Fibroblast of pulmonary artery (primary cell): ENCODE measurements at regions not wholly inside any gene's neighbourhood (a gene's known extent, or its start where the extent isn't known, plus 50 kb on each side); places are given as distances from the start of the nearest gene placed in this dataset.

Experiments
- DNase-seq: peaks from one replicate; pipeline ENCODE4 v3.0.0-alpha.2; 2010; ENCODE audit warnings: low read depth
- H3K4me3 ChIP-seq: replicated peaks from 2 replicates; pipeline ENCODE4 v1.5.1; 2011; ENCODE audit warnings: low read depth, mild to moderate bottlenecking, control low read depth, low read length, moderate library complexity
- CTCF ChIP-seq: IDR thresholded peaks from 2 replicates; pipeline ENCODE4 v1.5.1; 2011; ENCODE audit warnings: mild to moderate bottlenecking, control low read depth, low read length, inconsistent platforms; ENCODE audit errors: missing control alignments

DNA sequence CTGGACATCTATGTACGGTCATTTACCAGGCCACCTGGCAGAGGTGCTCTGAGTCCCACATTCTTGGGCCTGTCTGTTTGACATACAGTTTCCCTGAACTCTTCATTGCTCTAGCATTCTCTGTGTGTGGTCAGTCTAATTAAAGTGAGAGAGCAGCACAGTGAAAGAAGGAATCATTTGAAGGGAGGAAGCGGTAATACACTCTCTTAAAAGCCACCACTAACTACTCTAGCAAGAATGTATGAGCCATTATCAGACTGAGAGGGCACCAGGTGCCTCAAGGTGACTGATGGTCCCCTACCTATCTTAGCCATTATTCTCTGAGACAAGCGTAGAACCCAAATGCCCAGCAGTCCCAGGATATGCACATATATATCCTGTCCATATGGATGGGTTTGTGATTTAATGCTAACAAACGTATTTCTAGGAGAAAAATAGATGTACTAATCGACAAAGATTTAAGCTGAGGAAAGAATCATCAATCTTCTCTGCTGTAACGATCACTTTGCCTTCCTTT is 527.2 kb downstream of the PRELID2 start:
- H3K4me3 ChIP-seq, result no peak overlapping the region
- TF ChIP-seq CTCF, result no peak
- DNase-seq, result no peak

- H3K4me3 ChIP-seq, result no peak overlapping the region
- no peak for TF ChIP-seq CTCF
- DNase-seq, result peak; percentile 1
Observed at GRCh38 chr5:145295236-145295835, 539.8 kb downstream of the PRELID2 start.

GRCh38 chr5:145294331-145294730 is 540.8 kb downstream of the PRELID2 start:
- TF ChIP-seq CTCF, result no peak
- peak; percentile 38 for DNase-seq
- H3K4me3 ChIP-seq, result no peak overlapping the region

DNA sequence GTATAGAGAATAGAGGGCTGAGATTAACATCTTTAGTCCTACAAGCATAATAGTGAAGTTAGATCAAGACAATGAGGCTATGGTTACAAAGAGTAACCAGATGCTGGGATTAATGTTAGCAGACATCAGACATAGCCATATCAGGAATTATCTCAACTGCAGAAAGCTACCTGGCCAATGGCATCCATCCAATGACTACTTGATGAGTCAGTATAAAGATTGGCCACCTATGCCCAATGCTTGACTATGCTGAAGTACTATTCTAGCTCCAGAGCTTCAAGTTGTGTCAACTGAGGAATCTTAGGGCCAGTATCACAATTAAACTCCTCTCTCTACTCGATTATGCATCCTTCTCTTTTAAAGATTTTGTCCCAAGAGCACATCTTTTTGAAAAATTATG is 541.4 kb downstream of the PRELID2 start:
- no peak for TF ChIP-seq CTCF
- no peak for DNase-seq
- no peak overlapping the region for H3K4me3 ChIP-seq

DNA sequence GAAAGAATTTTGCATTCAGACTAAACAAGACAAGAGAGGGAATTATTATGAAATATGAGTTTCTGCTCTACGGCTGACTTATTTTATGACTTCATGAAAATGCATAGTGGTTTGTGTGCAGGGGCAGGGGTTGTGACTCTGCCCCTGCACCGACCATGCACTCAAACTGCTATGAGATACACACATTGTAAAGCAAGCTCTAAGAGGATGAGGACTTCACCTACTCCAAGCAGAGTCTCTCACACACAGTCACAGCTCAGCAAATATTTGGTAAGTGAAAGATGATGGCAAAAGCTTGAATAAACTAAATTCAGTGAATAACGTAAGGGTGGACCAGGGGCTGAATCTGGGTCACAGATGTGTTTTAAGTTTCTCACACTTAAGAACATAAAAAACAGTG is 542.9 kb downstream of the PRELID2 start:
- no peak for DNase-seq
- TF ChIP-seq CTCF, result no peak
- H3K4me3 ChIP-seq, result no peak overlapping the region

GRCh38 chr5:145283141-145283810 is 551.9 kb downstream of the PRELID2 start:
- no peak overlapping the region for H3K4me3 ChIP-seq
- no peak for TF ChIP-seq CTCF
- DNase-seq, result peak; percentile 45
